Lower leg skin (tissue), 3 donors: ENCODE measurements at regions not wholly inside any gene's neighbourhood (a gene's known extent, or its start where the extent isn't known, plus 50 kb on each side); places are given as distances from the start of the nearest gene placed in this dataset.

Source experiments
- CTCF ChIP-seq, 3 donors: fragments of 450-650 bp; IDR thresholded peaks; one replicate each; pipeline ENCODE4 v1.5.1; 2016; ENCODE audit warnings: antibody characterized with exemption in 3 of 3, mild to moderate bottlenecking in 3 of 3, moderate library complexity in 2 of 3
- POLR2A ChIP-seq, 2 donors: fragments of 450-650 bp; IDR thresholded peaks; one replicate each; pipeline ENCODE4 v1.6.1; 2016 to 2017; ENCODE audit warnings: antibody characterized with exemption in 2 of 2, mild to moderate bottlenecking in 1 of 2, moderate library complexity in 1 of 2

- TF ChIP-seq CTCF (IDR thresholded peaks at IDR 0.05), result no peak
- no peak for TF ChIP-seq POLR2A (IDR thresholded peaks at IDR 0.05)
These were observed 1002.6 kb downstream of the TMTC2 start for GRCh38 chr12:83689333-83689732.
